ENCODE measurements at regions not wholly inside any gene's neighbourhood (a gene's known extent, or its start where the extent isn't known, plus 50 kb on each side); places are given as distances from the start of the nearest gene placed in this dataset.
"Not testable (repeated sequence)": the region's sequence is repeated elsewhere in the genome, so short reads cannot be mapped to it uniquely, and the experiment has no call there.

- H3K9me3 Mint-ChIP-seq; H3K4me1 Mint-ChIP-seq; H3K9me3 ChIP-seq (ENCODE audit: control insufficient read depth in 2 of 2, low read length in 2 of 2); H3K4me1 ChIP-seq (ENCODE audit: control insufficient read depth, insufficient read depth, low read length, poor library complexity, severe bottlenecking); H3K36me3 ChIP-seq (ENCODE audit: control insufficient read depth, insufficient read depth, low read length); H3K27ac ChIP-seq (ENCODE audit: insufficient read depth, low read length, poor library complexity, severe bottlenecking); H3K27ac Mint-ChIP-seq; H3K4me3 ChIP-seq (ENCODE audit: low read depth, low read length); H3K27me3 Mint-ChIP-seq; H3K36me3 Mint-ChIP-seq; H3K27me3 ChIP-seq (ENCODE audit: control insufficient read depth, insufficient read depth, low read length): not testable (repeated sequence)
- DNase-seq (peak in 1 of 3 donors; percentile 20), ATAC-seq (ENCODE audit: low read depth in 2 of 2) (peak; percentile 8 to 56)
- H3K4me3 Mint-ChIP-seq: peak overlapping the region in 2 of 4 donors; percentile 69 to 81
Measured at GRCh38 chrX:3842822-3843521, 129.5 kb upstream of the PRKX start.

- not testable (repeated sequence) for H3K4me1 ChIP-seq (ENCODE audit: control insufficient read depth, insufficient read depth, low read length, poor library complexity, severe bottlenecking); H3K36me3 ChIP-seq (ENCODE audit: control insufficient read depth, insufficient read depth, low read length); H3K27me3 ChIP-seq (ENCODE audit: control insufficient read depth, insufficient read depth, low read length); H3K4me1 Mint-ChIP-seq; H3K9me3 Mint-ChIP-seq; H3K27me3 Mint-ChIP-seq; DNase-seq; H3K4me3 ChIP-seq (ENCODE audit: low read depth, low read length); H3K4me3 Mint-ChIP-seq; H3K27ac ChIP-seq (ENCODE audit: insufficient read depth, low read length, poor library complexity, severe bottlenecking); ATAC-seq (ENCODE audit: low read depth in 2 of 2); H3K9me3 ChIP-seq (ENCODE audit: control insufficient read depth in 2 of 2, low read length in 2 of 2); H3K27ac Mint-ChIP-seq; H3K36me3 Mint-ChIP-seq
Measured at GRCh38 chrX:3838754-3839153, 125.3 kb upstream of the PRKX start.

- DNase-seq; H3K9me3 ChIP-seq (ENCODE audit: control insufficient read depth in 2 of 2, low read length in 2 of 2); H3K27me3 Mint-ChIP-seq; H3K36me3 Mint-ChIP-seq; H3K27ac Mint-ChIP-seq; H3K9me3 Mint-ChIP-seq; H3K4me1 Mint-ChIP-seq; ATAC-seq (ENCODE audit: low read depth in 2 of 2); H3K27me3 ChIP-seq (ENCODE audit: control insufficient read depth, insufficient read depth, low read length); H3K4me1 ChIP-seq (ENCODE audit: control insufficient read depth, insufficient read depth, low read length, poor library complexity, severe bottlenecking); H3K36me3 ChIP-seq (ENCODE audit: control insufficient read depth, insufficient read depth, low read length); H3K27ac ChIP-seq (ENCODE audit: insufficient read depth, low read length, poor library complexity, severe bottlenecking); H3K4me3 ChIP-seq (ENCODE audit: low read depth, low read length); H3K4me3 Mint-ChIP-seq: not testable (repeated sequence)
Measured at GRCh38 chrX:3837958-3838643, 124.7 kb upstream of the PRKX start.

- not testable (repeated sequence) for H3K4me1 ChIP-seq (ENCODE audit: control insufficient read depth, insufficient read depth, low read length, poor library complexity, severe bottlenecking); H3K27ac ChIP-seq (ENCODE audit: insufficient read depth, low read length, poor library complexity, severe bottlenecking); H3K27me3 ChIP-seq (ENCODE audit: control insufficient read depth, insufficient read depth, low read length); ATAC-seq (ENCODE audit: low read depth in 2 of 2); H3K4me1 Mint-ChIP-seq; H3K4me3 Mint-ChIP-seq; H3K9me3 Mint-ChIP-seq; H3K4me3 ChIP-seq (ENCODE audit: low read depth, low read length); H3K9me3 ChIP-seq (ENCODE audit: control insufficient read depth in 2 of 2, low read length in 2 of 2); H3K36me3 Mint-ChIP-seq; DNase-seq; H3K27me3 Mint-ChIP-seq; H3K36me3 ChIP-seq (ENCODE audit: control insufficient read depth, insufficient read depth, low read length); H3K27ac Mint-ChIP-seq
Measured at GRCh38 chrX:3837211-3837610, 123.8 kb upstream of the PRKX start.

- not testable (repeated sequence) for H3K4me1 ChIP-seq (ENCODE audit: control insufficient read depth, insufficient read depth, low read length, poor library complexity, severe bottlenecking); H3K9me3 Mint-ChIP-seq; H3K36me3 ChIP-seq (ENCODE audit: control insufficient read depth, insufficient read depth, low read length); H3K9me3 ChIP-seq (ENCODE audit: control insufficient read depth in 2 of 2, low read length in 2 of 2); H3K4me3 Mint-ChIP-seq; H3K27ac ChIP-seq (ENCODE audit: insufficient read depth, low read length, poor library complexity, severe bottlenecking); H3K27ac Mint-ChIP-seq; H3K36me3 Mint-ChIP-seq; DNase-seq; H3K4me1 Mint-ChIP-seq; H3K4me3 ChIP-seq (ENCODE audit: low read depth, low read length); ATAC-seq (ENCODE audit: low read depth in 2 of 2); H3K27me3 Mint-ChIP-seq; H3K27me3 ChIP-seq (ENCODE audit: control insufficient read depth, insufficient read depth, low read length)
Measured at GRCh38 chrX:3833761-3834542, 120.5 kb upstream of the PRKX start.

- H3K4me3 ChIP-seq (ENCODE audit: low read depth, low read length); H3K36me3 ChIP-seq (ENCODE audit: control insufficient read depth, insufficient read depth, low read length); H3K4me1 Mint-ChIP-seq: not testable (repeated sequence)
Measured at GRCh38 chrX:3830020-3830419, 116.6 kb upstream of the PRKX start.

GRCh38 chrX:3829041-3829531, 115.6 kb upstream of the PRKX start:
- H3K9me3 ChIP-seq (ENCODE audit: control insufficient read depth in 2 of 2, low read length in 2 of 2); H3K9me3 Mint-ChIP-seq; H3K4me3 ChIP-seq (ENCODE audit: low read depth, low read length); H3K4me3 Mint-ChIP-seq; ATAC-seq (ENCODE audit: low read depth in 2 of 2); H3K36me3 Mint-ChIP-seq; H3K27me3 ChIP-seq (ENCODE audit: control insufficient read depth, insufficient read depth, low read length); DNase-seq; H3K4me1 ChIP-seq (ENCODE audit: control insufficient read depth, insufficient read depth, low read length, poor library complexity, severe bottlenecking); H3K27me3 Mint-ChIP-seq; H3K27ac Mint-ChIP-seq; H3K4me1 Mint-ChIP-seq; H3K36me3 ChIP-seq (ENCODE audit: control insufficient read depth, insufficient read depth, low read length); H3K27ac ChIP-seq (ENCODE audit: insufficient read depth, low read length, poor library complexity, severe bottlenecking): not testable (repeated sequence)

More at GRCh38 chrX:3830020-3830419, 116.6 kb upstream of the PRKX start:
- not testable (repeated sequence) for H3K27ac Mint-ChIP-seq; H3K27me3 ChIP-seq (ENCODE audit: control insufficient read depth, insufficient read depth, low read length); H3K9me3 ChIP-seq (ENCODE audit: control insufficient read depth in 2 of 2, low read length in 2 of 2); DNase-seq; H3K27me3 Mint-ChIP-seq; H3K4me1 ChIP-seq (ENCODE audit: control insufficient read depth, insufficient read depth, low read length, poor library complexity, severe bottlenecking); H3K4me3 Mint-ChIP-seq; H3K9me3 Mint-ChIP-seq; H3K27ac ChIP-seq (ENCODE audit: insufficient read depth, low read length, poor library complexity, severe bottlenecking); ATAC-seq (ENCODE audit: low read depth in 2 of 2); H3K36me3 Mint-ChIP-seq

Measured in CD4-positive, CD25-positive, alpha-beta regulatory T cell (primary cell).